Esophagus squamous epithelium (tissue), 5 donors: ENCODE measurements at regions not wholly inside any gene's neighbourhood (a gene's known extent, or its start where the extent isn't known, plus 50 kb on each side); places are given as distances from the start of the nearest gene placed in this dataset.

Source experiments
- DNase-seq: peaks from one replicate; lab custom pipeline; 2025; lab: John Stamatoyannopoulos, UW
- H3K27ac ChIP-seq, 4 donors: fragments of 200-600 bp; sonication (generic); one replicate each; pipeline ENCODE4 v1.5.1; 2016 to 2019; ENCODE audit warnings: mild to moderate bottlenecking in 1 of 4
- H3K27me3 ChIP-seq, 4 donors: fragments of 200-600 bp; sonication (generic); 1 replicate in 3 of 4; 2 replicates in 1 of 4; pipeline versions ENCODE4 v1.5.1 to v1.6.0; 2017 to 2021; ENCODE audit warnings: antibody characterized with exemption in 1 of 4
- H3K36me3 ChIP-seq, 3 donors: fragments of 200-600 bp; sonication (generic); one replicate each; pipeline ENCODE4 v1.5.1; 2016 to 2019
- H3K4me1 ChIP-seq, 3 donors: fragments of 200-600 bp; sonication (generic); one replicate each; pipeline ENCODE4 v1.5.1; 2017 to 2019
- H3K4me3 ChIP-seq, 4 donors: fragments of 200-600 bp; sonication (generic); 1 replicate in 3 of 4; 2 replicates in 1 of 4; pipeline ENCODE4 v1.5.1; 2016 to 2019; ENCODE audit warnings: mild to moderate bottlenecking in 2 of 4, moderate library complexity in 1 of 4
- H3K9me3 ChIP-seq, 3 donors: fragments of 200-600 bp; sonication (generic); one replicate each; pipeline ENCODE4 v1.5.1; 2016 to 2019
- POLR2A ChIP-seq, 4 donors: fragments of 450-650 bp; IDR thresholded peaks; one replicate each; pipeline ENCODE4 v1.6.1; 2017; ENCODE audit warnings: antibody characterized with exemption in 4 of 4, mild to moderate bottlenecking in 4 of 4, moderate library complexity in 3 of 4
- WGBS, 2 donors: methylation state at CpG; one replicate each; pipeline ENCODE4 v1.1.5; 2018; 5-methylcytosine and 5-hydroxymethylcytosine counted together
- intact Hi-C: fragments of 100-400 bp; cut with DNase I; formaldehyde crosslinking; loops from one replicate; pipeline ENCODE4 v1.15.0; 2022
- TF ChIP-seq, protein P1 (sequence below), 6 experiments: fragments of 450-650 bp in 4 of 6; fragments of 200-600 bp in 2 of 6; sonication (generic) in 2 of 6; IDR thresholded peaks; one replicate each; pipeline ENCODE4 v1.5.1; 2016 to 2019; ENCODE audit warnings: antibody characterized with exemption in 6 of 6, mild to moderate bottlenecking in 4 of 6, moderate library complexity in 4 of 6
- donor health status: DM: yes; HTN: yes; CAD: no.

- 27 to 48% methylated on average over 3 of the region's 3 CpGs for WGBS, 2 donors
- no peaks in the 10 kb centered on the region for H3K36me3 ChIP-seq
- H3K4me3 ChIP-seq = no peak overlapping the region
- H3K4me1 ChIP-seq = peaks cover 0 to 15% (median 0%) of the 10 kb centered on the region in 3 donors
- no peak for TF ChIP-seq POLR2A (IDR thresholded peaks at IDR 0.05)
- TF ChIP-seq, protein P1, sequence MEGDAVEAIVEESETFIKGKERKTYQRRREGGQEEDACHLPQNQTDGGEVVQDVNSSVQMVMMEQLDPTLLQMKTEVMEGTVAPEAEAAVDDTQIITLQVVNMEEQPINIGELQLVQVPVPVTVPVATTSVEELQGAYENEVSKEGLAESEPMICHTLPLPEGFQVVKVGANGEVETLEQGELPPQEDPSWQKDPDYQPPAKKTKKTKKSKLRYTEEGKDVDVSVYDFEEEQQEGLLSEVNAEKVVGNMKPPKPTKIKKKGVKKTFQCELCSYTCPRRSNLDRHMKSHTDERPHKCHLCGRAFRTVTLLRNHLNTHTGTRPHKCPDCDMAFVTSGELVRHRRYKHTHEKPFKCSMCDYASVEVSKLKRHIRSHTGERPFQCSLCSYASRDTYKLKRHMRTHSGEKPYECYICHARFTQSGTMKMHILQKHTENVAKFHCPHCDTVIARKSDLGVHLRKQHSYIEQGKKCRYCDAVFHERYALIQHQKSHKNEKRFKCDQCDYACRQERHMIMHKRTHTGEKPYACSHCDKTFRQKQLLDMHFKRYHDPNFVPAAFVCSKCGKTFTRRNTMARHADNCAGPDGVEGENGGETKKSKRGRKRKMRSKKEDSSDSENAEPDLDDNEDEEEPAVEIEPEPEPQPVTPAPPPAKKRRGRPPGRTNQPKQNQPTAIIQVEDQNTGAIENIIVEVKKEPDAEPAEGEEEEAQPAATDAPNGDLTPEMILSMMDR (IDR thresholded peaks at IDR 0.05) = no peak
- intact Hi-C loops = no loop called here
- H3K9me3 ChIP-seq = no peaks in the 10 kb centered on the region
- H3K27ac ChIP-seq = no peak overlapping the region
- DNase-seq = no peak
- no peaks in the 10 kb centered on the region for H3K27me3 ChIP-seq
Observed at GRCh38 chr9:79023134-79023580, 548.6 kb upstream of the TLE4 start.

GRCh38 chr9:79026316-79026715 is 545.4 kb upstream of the TLE4 start:
- no peak for DNase-seq
- TF ChIP-seq POLR2A (IDR thresholded peaks at IDR 0.05) = no peak
- TF ChIP-seq, protein P1 (IDR thresholded peaks at IDR 0.05) = no peak
- H3K4me3 ChIP-seq = no peak overlapping the region
- intact Hi-C loops = no loop called here
- H3K9me3 ChIP-seq = no peaks in the 10 kb centered on the region
- no peaks in the 10 kb centered on the region for H3K36me3 ChIP-seq
- H3K4me1 ChIP-seq = peaks cover 0 to 15% (median 0%) of the 10 kb centered on the region in 3 donors
- 15 to 22% methylated on average over 3 of the region's 3 CpGs for WGBS, 2 donors
- H3K27me3 ChIP-seq = no peaks in the 10 kb centered on the region
- no peak overlapping the region for H3K27ac ChIP-seq

DNA sequence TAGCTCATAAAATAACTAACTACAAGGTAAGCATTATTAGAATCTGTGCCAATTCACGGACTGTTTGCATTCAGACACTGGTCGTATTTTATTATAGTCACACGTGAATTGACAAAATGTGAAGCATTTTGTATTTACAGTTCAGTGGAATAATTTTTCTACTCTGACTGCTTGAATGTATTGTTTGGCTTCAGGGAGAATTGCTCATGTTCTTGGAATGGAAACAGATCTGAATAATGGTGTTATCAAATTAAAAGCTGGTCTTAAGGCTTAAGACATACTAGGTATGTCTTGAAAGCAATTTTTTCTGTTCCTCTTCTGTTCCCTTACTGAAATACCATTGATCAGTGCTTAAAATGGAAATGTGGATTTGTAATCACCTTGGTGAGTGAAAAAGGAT is 543.7 kb upstream of the TLE4 start:
- DNase-seq = no peak
- Histone ChIP-seq H3K4me3 (no peak overlapping the region), H3K4me1 (peaks cover 0 to 15% (median 0%) of the 10 kb centered on the region in 3 donors), H3K27ac (no peak overlapping the region), H3K9me3 (no peaks in the 10 kb centered on the region), H3K36me3 (no peaks in the 10 kb centered on the region), H3K27me3 (no peaks in the 10 kb centered on the region)
- intact Hi-C loops = no loop called here
- TF ChIP-seq POLR2A (IDR thresholded peaks at IDR 0.05) = no peak
- TF ChIP-seq, protein P1 (IDR thresholded peaks at IDR 0.05) = no peak
- 40 to 52% methylated on average over 3 of the region's 3 CpGs for WGBS, 2 donors

GRCh38 chr9:79034583-79034982 is 537.2 kb upstream of the TLE4 start:
- no peaks in the 10 kb centered on the region for H3K4me1 ChIP-seq
- TF ChIP-seq POLR2A (IDR thresholded peaks at IDR 0.05) = no peak
- TF ChIP-seq, protein P1 (IDR thresholded peaks at IDR 0.05) = no peak
- H3K4me3 ChIP-seq = no peak overlapping the region
- intact Hi-C loops = no loop called here
- H3K9me3 ChIP-seq = no peaks in the 10 kb centered on the region
- WGBS, 2 donors = 89 to 94% methylated on average over 4 of the region's 4 CpGs
- no peak for DNase-seq
- H3K27ac ChIP-seq = no peak overlapping the region
- no peaks in the 10 kb centered on the region for H3K27me3 ChIP-seq
- no peaks in the 10 kb centered on the region for H3K36me3 ChIP-seq

- DNase-seq = no peak
- intact Hi-C loops = no loop called here
- Histone ChIP-seq H3K27ac (no peak overlapping the region), H3K4me3 (no peak overlapping the region), H3K27me3 (no peaks in the 10 kb centered on the region), H3K9me3 (no peaks in the 10 kb centered on the region), H3K4me1 (no peaks in the 10 kb centered on the region), H3K36me3 (no peaks in the 10 kb centered on the region)
- no peak for TF ChIP-seq POLR2A (IDR thresholded peaks at IDR 0.05)
- TF ChIP-seq, protein P1 (IDR thresholded peaks at IDR 0.05) = no peak
- WGBS, 2 donors = 84 to 88% methylated on average over 4 to 7 of the region's 19 CpGs
Observed at GRCh38 chr9:79037338-79037737, 534.4 kb upstream of the TLE4 start.
